ENCODE measurements at regions not wholly inside any gene's neighbourhood (a gene's known extent, or its start where the extent isn't known, plus 50 kb on each side); places are given as distances from the start of the nearest gene placed in this dataset.

GRCh38 chr6:11831653-11832052 is 53.0 kb upstream of the ADTRP start:
- H3K4me3 ChIP-seq (ENCODE audit: low read length), result no peak overlapping the region
- no peak for DNase-seq (ENCODE audit: low read depth, low spot score)
- H3K36me3 ChIP-seq (ENCODE audit: control insufficient read depth, insufficient read depth, low read length), result no peaks in the 10 kb centered on the region
- no peaks in the 10 kb centered on the region; the same call in 1 of the 2 replicates for H3K27me3 ChIP-seq (ENCODE audit: control insufficient read depth, insufficient read depth, low read length)
- no peak overlapping the region for H3K27ac ChIP-seq (ENCODE audit: low read length)
- no peaks in the 10 kb centered on the region for H3K9me3 ChIP-seq (ENCODE audit: control insufficient read depth, insufficient read depth, low read length)
- WGBS (ENCODE audit: insufficient coverage, insufficient read length), result no CpG with 5 or more reads among the region's 17 CpGs
- H3K4me1 ChIP-seq (ENCODE audit: control insufficient read depth, insufficient read depth, low read length), result peaks cover 4% of the 10 kb centered on the region; the same call in 1 of the 2 replicates

- Histone ChIP-seq H3K27me3 (ENCODE audit: control insufficient read depth, insufficient read depth, low read length) (no peaks in the 10 kb centered on the region; the same call in 1 of the 2 replicates), H3K4me1 (ENCODE audit: control insufficient read depth, insufficient read depth, low read length) (peaks cover 4% of the 10 kb centered on the region; the same call in 1 of the 2 replicates), H3K9me3 (ENCODE audit: control insufficient read depth, insufficient read depth, low read length) (no peaks in the 10 kb centered on the region), H3K27ac (ENCODE audit: low read length) (no peak overlapping the region), H3K4me3 (ENCODE audit: low read length) (no peak overlapping the region), H3K36me3 (ENCODE audit: control insufficient read depth, insufficient read depth, low read length) (no peaks in the 10 kb centered on the region)
- DNase-seq (ENCODE audit: low read depth, low spot score), result no peak
- no CpG with 5 or more reads among the region's 3 CpGs for WGBS (ENCODE audit: insufficient coverage, insufficient read length)
Observed at GRCh38 chr6:11830520-11830919, 51.9 kb upstream of the ADTRP start.

GRCh38 chr6:11830105-11830504 is 51.5 kb upstream of the ADTRP start:
- H3K36me3 ChIP-seq (ENCODE audit: control insufficient read depth, insufficient read depth, low read length), result no peaks in the 10 kb centered on the region
- no peaks in the 10 kb centered on the region for H3K9me3 ChIP-seq (ENCODE audit: control insufficient read depth, insufficient read depth, low read length)
- H3K27ac ChIP-seq (ENCODE audit: low read length), result no peak overlapping the region
- H3K4me1 ChIP-seq (ENCODE audit: control insufficient read depth, insufficient read depth, low read length), result peaks cover 4% of the 10 kb centered on the region; the same call in 1 of the 2 replicates
- no CpG with 5 or more reads among the region's 3 CpGs for WGBS (ENCODE audit: insufficient coverage, insufficient read length)
- no peak for DNase-seq (ENCODE audit: low read depth, low spot score)
- H3K4me3 ChIP-seq (ENCODE audit: low read length), result no peak overlapping the region
- no peaks in the 10 kb centered on the region; the same call in 1 of the 2 replicates for H3K27me3 ChIP-seq (ENCODE audit: control insufficient read depth, insufficient read depth, low read length)

GRCh38 chr6:11828262-11828870 is 49.8 kb upstream of the ADTRP start:
- Histone ChIP-seq H3K4me1 (ENCODE audit: control insufficient read depth, insufficient read depth, low read length) (peaks cover 3% of the 10 kb centered on the region; the same call in 1 of the 2 replicates), H3K36me3 (ENCODE audit: control insufficient read depth, insufficient read depth, low read length) (no peaks in the 10 kb centered on the region), H3K27me3 (ENCODE audit: control insufficient read depth, insufficient read depth, low read length) (no peaks in the 10 kb centered on the region), H3K27ac (ENCODE audit: low read length) (no peak overlapping the region), H3K9me3 (ENCODE audit: control insufficient read depth, insufficient read depth, low read length) (no peaks in the 10 kb centered on the region), H3K4me3 (ENCODE audit: low read length) (no peak overlapping the region)
- no CpG with 5 or more reads among the region's 6 CpGs for WGBS (ENCODE audit: insufficient coverage, insufficient read length)
- DNase-seq (ENCODE audit: low read depth, low spot score), result no peak
